ENCODE measurements at regions not wholly inside any gene's neighbourhood (a gene's known extent, or its start where the extent isn't known, plus 50 kb on each side); places are given as distances from the start of the nearest gene placed in this dataset.

DNA sequence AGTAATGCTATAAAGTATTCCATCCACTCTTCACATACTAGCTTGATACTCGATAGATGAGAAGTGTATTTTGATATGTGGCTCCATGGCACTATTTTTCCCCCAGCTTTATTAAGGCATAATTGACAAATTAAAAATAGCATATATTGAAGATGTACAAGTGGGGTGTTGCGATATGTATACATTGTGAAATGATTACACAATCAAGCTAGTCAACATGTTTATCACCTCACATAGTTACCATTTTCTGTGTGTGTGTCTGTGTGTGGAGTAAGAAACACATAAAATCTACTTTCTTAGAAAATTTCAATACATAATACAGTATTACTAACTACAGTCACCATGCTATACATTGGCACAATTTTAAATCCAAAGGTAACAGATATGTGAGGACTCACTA, 82.5 kb upstream of the MYT1L start:
- Mint-ChIP-seq H3K27ac (ENCODE audit: unreplicated experiment) (no peak overlapping the region), H3K4me1 (ENCODE audit: low read depth, unreplicated experiment) (no peaks in the 10 kb centered on the region), H3K27me3 (ENCODE audit: unreplicated experiment) (no peaks in the 10 kb centered on the region), H3K9me3 (ENCODE audit: unreplicated experiment) (no peaks in the 10 kb centered on the region), H3K4me3 (ENCODE audit: unreplicated experiment) (no peak overlapping the region), H3K36me3 (ENCODE audit: unreplicated experiment) (no peaks in the 10 kb centered on the region)
- TF ChIP-seq, protein P1, sequence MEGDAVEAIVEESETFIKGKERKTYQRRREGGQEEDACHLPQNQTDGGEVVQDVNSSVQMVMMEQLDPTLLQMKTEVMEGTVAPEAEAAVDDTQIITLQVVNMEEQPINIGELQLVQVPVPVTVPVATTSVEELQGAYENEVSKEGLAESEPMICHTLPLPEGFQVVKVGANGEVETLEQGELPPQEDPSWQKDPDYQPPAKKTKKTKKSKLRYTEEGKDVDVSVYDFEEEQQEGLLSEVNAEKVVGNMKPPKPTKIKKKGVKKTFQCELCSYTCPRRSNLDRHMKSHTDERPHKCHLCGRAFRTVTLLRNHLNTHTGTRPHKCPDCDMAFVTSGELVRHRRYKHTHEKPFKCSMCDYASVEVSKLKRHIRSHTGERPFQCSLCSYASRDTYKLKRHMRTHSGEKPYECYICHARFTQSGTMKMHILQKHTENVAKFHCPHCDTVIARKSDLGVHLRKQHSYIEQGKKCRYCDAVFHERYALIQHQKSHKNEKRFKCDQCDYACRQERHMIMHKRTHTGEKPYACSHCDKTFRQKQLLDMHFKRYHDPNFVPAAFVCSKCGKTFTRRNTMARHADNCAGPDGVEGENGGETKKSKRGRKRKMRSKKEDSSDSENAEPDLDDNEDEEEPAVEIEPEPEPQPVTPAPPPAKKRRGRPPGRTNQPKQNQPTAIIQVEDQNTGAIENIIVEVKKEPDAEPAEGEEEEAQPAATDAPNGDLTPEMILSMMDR (IDR thresholded peaks at IDR 0.05; ENCODE audit: partially characterized antibody, unreplicated experiment) = no peak
- DNase-seq = no peak

DNA sequence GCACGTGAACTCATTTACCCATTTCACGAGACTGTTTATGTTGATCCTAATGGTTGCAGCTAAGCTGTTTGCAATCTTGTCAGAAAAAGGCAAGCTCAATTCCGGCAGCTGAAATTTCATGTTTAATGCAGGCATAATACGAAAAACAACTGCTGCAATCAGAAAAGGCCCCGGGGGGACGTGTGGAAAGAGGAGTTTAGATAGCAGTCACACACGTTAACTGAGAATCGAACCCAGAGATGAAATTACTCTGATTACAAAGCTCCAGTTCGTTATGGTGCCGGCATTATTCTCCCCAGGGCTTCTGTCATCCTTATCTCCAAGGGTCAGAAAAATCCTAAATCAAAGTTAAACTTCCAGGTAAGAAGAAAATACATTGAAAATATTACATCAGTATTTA, 79.9 kb upstream of the MYT1L start:
- no peak overlapping the region for H3K27ac Mint-ChIP-seq (ENCODE audit: unreplicated experiment)
- TF ChIP-seq, protein P1 (IDR thresholded peaks at IDR 0.05; ENCODE audit: partially characterized antibody, unreplicated experiment) = no peak
- no peaks in the 10 kb centered on the region for H3K27me3 Mint-ChIP-seq (ENCODE audit: unreplicated experiment)
- no peak overlapping the region for H3K4me3 Mint-ChIP-seq (ENCODE audit: unreplicated experiment)
- peaks cover 2% of the 10 kb centered on the region for H3K9me3 Mint-ChIP-seq (ENCODE audit: unreplicated experiment)
- H3K4me1 Mint-ChIP-seq (ENCODE audit: low read depth, unreplicated experiment) = no peaks in the 10 kb centered on the region
- no peak for DNase-seq
- no peaks in the 10 kb centered on the region for H3K36me3 Mint-ChIP-seq (ENCODE audit: unreplicated experiment)

DNA sequence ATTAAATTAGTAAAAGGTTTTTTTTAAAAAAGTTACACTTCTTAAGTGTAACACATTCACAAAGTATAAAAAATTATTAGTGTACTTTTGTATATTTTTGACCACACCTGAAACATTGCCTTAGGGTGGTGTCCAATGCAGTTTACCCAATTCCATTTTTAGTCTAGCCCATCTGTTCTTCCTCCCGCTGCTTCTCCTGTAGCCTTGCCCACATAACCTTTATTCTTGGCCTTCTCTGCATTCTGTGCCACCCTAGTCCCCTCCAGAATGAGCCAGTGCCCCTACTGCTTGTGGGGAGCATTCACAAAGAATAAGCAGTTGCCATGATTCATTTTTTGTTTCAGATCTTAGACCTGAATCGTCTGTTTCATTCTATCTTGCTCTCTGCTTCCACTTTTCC, 78.4 kb upstream of the MYT1L start:
- H3K4me3 Mint-ChIP-seq (ENCODE audit: unreplicated experiment) = no peak overlapping the region
- H3K27ac Mint-ChIP-seq (ENCODE audit: unreplicated experiment) = no peak overlapping the region
- H3K36me3 Mint-ChIP-seq (ENCODE audit: unreplicated experiment) = no peaks in the 10 kb centered on the region
- no peaks in the 10 kb centered on the region for H3K27me3 Mint-ChIP-seq (ENCODE audit: unreplicated experiment)
- DNase-seq = no peak
- TF ChIP-seq, protein P1 (IDR thresholded peaks at IDR 0.05; ENCODE audit: partially characterized antibody, unreplicated experiment) = no peak
- H3K9me3 Mint-ChIP-seq (ENCODE audit: unreplicated experiment) = peaks cover 2% of the 10 kb centered on the region
- no peaks in the 10 kb centered on the region for H3K4me1 Mint-ChIP-seq (ENCODE audit: low read depth, unreplicated experiment)

DNA sequence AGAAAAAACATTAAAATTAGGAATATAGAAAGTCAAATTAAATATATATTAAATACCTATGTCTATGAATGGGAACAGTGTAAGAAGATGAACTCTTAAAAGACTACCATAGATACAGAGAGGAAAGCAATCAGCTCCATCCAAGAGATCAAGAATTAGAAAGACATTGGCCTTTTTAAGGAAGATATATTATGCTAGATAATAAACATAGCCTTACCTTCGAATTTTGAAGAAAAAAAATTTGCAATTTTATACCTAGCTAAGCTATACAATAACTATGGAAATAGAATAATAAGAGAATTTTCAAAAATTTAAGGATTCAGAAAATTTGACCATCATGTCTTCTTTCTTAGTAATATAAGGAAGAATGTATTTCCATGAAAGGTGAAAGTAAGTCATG, 74.7 kb upstream of the MYT1L start:
- H3K36me3 Mint-ChIP-seq (ENCODE audit: unreplicated experiment) = no peaks in the 10 kb centered on the region
- peaks cover 2% of the 10 kb centered on the region for H3K9me3 Mint-ChIP-seq (ENCODE audit: unreplicated experiment)
- peaks cover 3% of the 10 kb centered on the region for H3K4me1 Mint-ChIP-seq (ENCODE audit: low read depth, unreplicated experiment)
- H3K27ac Mint-ChIP-seq (ENCODE audit: unreplicated experiment) = no peak overlapping the region
- no peak for DNase-seq
- no peak overlapping the region for H3K4me3 Mint-ChIP-seq (ENCODE audit: unreplicated experiment)
- H3K27me3 Mint-ChIP-seq (ENCODE audit: unreplicated experiment) = no peaks in the 10 kb centered on the region
- TF ChIP-seq, protein P1 (IDR thresholded peaks at IDR 0.05; ENCODE audit: partially characterized antibody, unreplicated experiment) = no peak

DNA sequence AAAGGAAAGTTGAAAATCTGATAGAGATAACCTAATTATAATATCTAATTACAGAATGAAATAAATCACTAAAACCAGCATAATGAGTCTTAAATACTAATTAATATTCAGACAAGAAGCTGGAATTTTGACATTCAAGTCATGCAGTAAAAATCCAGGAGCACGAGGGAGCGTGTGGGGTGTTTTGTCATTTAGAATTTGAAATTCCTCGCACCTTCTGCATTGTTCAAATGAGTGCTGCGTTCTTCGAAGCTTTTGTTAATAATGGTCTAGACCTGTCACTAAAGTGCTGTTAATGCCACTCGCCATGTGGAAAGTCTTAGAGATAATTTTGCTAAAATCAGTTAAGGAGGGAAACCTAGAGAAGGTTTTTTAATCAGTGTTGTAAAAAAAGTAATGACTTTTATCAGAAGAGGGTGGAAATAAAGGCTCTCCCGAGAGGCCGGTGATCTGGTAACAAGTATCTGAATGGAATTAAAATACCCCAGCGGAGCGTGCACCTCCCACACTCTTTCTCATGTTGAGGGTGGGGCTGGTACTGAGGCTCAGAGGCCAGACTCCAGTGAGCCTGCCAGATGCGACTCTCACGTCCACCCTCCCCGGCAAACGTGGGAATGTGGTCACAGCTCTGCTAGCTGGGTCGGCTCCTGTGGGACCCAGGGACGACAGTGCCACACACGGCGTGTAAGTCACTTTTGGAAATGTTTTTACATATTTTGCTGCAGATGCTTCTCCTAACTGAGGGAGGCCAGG, 69.4 kb upstream of the MYT1L start:
- no peaks in the 10 kb centered on the region for H3K36me3 Mint-ChIP-seq (ENCODE audit: unreplicated experiment)
- no peak for DNase-seq
- no peak overlapping the region for H3K27ac Mint-ChIP-seq (ENCODE audit: unreplicated experiment)
- no peak overlapping the region for H3K4me3 Mint-ChIP-seq (ENCODE audit: unreplicated experiment)
- H3K27me3 Mint-ChIP-seq (ENCODE audit: unreplicated experiment) = no peaks in the 10 kb centered on the region
- TF ChIP-seq, protein P1 (IDR thresholded peaks at IDR 0.05; ENCODE audit: partially characterized antibody, unreplicated experiment) = no peak
- no peaks in the 10 kb centered on the region for H3K9me3 Mint-ChIP-seq (ENCODE audit: unreplicated experiment)
- peaks cover 14% of the 10 kb centered on the region for H3K4me1 Mint-ChIP-seq (ENCODE audit: low read depth, unreplicated experiment)

Data from glutamatergic neuron (in vitro differentiated cells).